CD4-positive, alpha-beta T cell treated with Interleukin-17A for 4 hours (primary cell): ENCODE measurements at regions not wholly inside any gene's neighbourhood (a gene's known extent, or its start where the extent isn't known, plus 50 kb on each side); places are given as distances from the start of the nearest gene placed in this dataset.
"Not testable (repeated sequence)": the region's sequence is repeated elsewhere in the genome, so short reads cannot be mapped to it uniquely, and the experiment has no call there.

ENCODE experiments used
- DNase-seq: peaks from one replicate; pipeline ENCODE4 v3.0.0-alpha.2; 2020; ENCODE audit warnings: mixed read lengths

- peak; percentile 23 for DNase-seq
These were observed 196.7 kb upstream of the TPRG1 start for GRCh38 chr3:188974856-188975599.

- DNase-seq = no peak
These were observed 196.0 kb upstream of the TPRG1 start for GRCh38 chr3:188975600-188976314.

- no peak for DNase-seq
These were observed 195.4 kb upstream of the TPRG1 start for GRCh38 chr3:188976407-188976806.

GRCh38 chr3:188978421-188979171 is 193.2 kb upstream of the TPRG1 start:
- DNase-seq = no peak

GRCh38 chr3:188979248-188979647 is 192.5 kb upstream of the TPRG1 start:
- no peak for DNase-seq

- no peak for DNase-seq
These were observed 192.0 kb upstream of the TPRG1 start for GRCh38 chr3:188979669-188980310.

GRCh38 chr3:188993181-188993580 is 178.6 kb upstream of the TPRG1 start:
- no peak for DNase-seq

GRCh38 chr3:189001559-189001958 is 170.2 kb upstream of the TPRG1 start:
- no peak for DNase-seq

GRCh38 chr3:189003410-189003809 is 168.4 kb upstream of the TPRG1 start:
- DNase-seq = no peak

GRCh38 chr3:189013224-189013888 is 158.4 kb upstream of the TPRG1 start:
- DNase-seq = no peak

GRCh38 chr3:189014526-189014925 is 157.2 kb upstream of the TPRG1 start:
- no peak for DNase-seq

- not testable (repeated sequence) for DNase-seq
These were observed 148.9 kb upstream of the TPRG1 start for GRCh38 chr3:189022576-189023466.

GRCh38 chr3:189025866-189026265 is 145.9 kb upstream of the TPRG1 start:
- DNase-seq = no peak

GRCh38 chr3:189027626-189028155 is 144.1 kb upstream of the TPRG1 start:
- no peak for DNase-seq

- no peak for DNase-seq
These were observed 132.7 kb upstream of the TPRG1 start for GRCh38 chr3:189038773-189039745.

- DNase-seq = no peak
These were observed 131.0 kb upstream of the TPRG1 start for GRCh38 chr3:189040656-189041335.

- peak; percentile 80 for DNase-seq
These were observed 130.2 kb upstream of the TPRG1 start for GRCh38 chr3:189041482-189042090.

- no peak for DNase-seq
These were observed 128.9 kb upstream of the TPRG1 start for GRCh38 chr3:189042832-189043231.
